ENCODE measurements at regions not wholly inside any gene's neighbourhood (a gene's known extent, or its start where the extent isn't known, plus 50 kb on each side); places are given as distances from the start of the nearest gene placed in this dataset.

- no peak for TF ChIP-seq POLR2A (IDR thresholded peaks at IDR 0.05)
- no peak for TF ChIP-seq POLR2AphosphoS5 (IDR thresholded peaks at IDR 0.05)
- TF ChIP-seq, protein P1, sequence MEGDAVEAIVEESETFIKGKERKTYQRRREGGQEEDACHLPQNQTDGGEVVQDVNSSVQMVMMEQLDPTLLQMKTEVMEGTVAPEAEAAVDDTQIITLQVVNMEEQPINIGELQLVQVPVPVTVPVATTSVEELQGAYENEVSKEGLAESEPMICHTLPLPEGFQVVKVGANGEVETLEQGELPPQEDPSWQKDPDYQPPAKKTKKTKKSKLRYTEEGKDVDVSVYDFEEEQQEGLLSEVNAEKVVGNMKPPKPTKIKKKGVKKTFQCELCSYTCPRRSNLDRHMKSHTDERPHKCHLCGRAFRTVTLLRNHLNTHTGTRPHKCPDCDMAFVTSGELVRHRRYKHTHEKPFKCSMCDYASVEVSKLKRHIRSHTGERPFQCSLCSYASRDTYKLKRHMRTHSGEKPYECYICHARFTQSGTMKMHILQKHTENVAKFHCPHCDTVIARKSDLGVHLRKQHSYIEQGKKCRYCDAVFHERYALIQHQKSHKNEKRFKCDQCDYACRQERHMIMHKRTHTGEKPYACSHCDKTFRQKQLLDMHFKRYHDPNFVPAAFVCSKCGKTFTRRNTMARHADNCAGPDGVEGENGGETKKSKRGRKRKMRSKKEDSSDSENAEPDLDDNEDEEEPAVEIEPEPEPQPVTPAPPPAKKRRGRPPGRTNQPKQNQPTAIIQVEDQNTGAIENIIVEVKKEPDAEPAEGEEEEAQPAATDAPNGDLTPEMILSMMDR (IDR thresholded peaks at IDR 0.05), result no peak
Measured at GRCh38 chr7:42689626-42690025, 222.2 kb downstream of the C7orf25 start.

Data from suprapubic skin (tissue), 4 donors.